ENCODE measurements at regions not wholly inside any gene's neighbourhood (a gene's known extent, or its start where the extent isn't known, plus 50 kb on each side); places are given as distances from the start of the nearest gene placed in this dataset.

GRCh38 chr5:142495531-142495930 is 170.7 kb upstream of the SPRY4 start:
- TF ChIP-seq POLR2AphosphoS5 (IDR thresholded peaks at IDR 0.05; ENCODE audit: low read depth, low read length) (no peak), MXI1 (IDR thresholded peaks at IDR 0.05; ENCODE audit: borderline replicate concordance, low read depth, low read length) (no peak), KDM5A (IDR thresholded peaks at IDR 0.05; ENCODE audit: borderline replicate concordance, low read length) (no peak), RBAK (CRISPR knock-in tag; IDR thresholded peaks at IDR 0.05) (no peak), NR2F6 (IDR thresholded peaks at IDR 0.05) (no peak), NR2F6 (CRISPR knock-in tag; IDR thresholded peaks at IDR 0.05) (no peak)
- TF ChIP-seq, protein P1, sequence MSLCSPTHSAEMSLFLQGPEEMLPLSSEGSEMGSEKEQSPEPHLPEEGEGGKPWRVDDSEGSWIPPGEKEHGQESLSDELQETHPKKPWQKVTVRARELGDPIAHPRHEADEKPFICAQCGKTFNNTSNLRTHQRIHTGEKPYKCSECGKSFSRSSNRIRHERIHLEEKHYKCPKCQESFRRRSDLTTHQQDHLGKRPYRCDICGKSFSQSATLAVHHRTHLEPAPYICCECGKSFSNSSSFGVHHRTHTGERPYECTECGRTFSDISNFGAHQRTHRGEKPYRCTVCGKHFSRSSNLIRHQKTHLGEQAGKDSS (CRISPR knock-in tag; IDR thresholded peaks at IDR 0.05; ENCODE audit: borderline replicate concordance, low read depth), result no peak
